Erythroblast (primary cell): ENCODE measurements at regions not wholly inside any gene's neighbourhood (a gene's known extent, or its start where the extent isn't known, plus 50 kb on each side); places are given as distances from the start of the nearest gene placed in this dataset.

Experiments
- GATA1 ChIP-seq: IDR thresholded peaks from 2 replicates; pipeline ENCODE4 v1.6.1; 2011; ENCODE audit warnings: low read depth, mild to moderate bottlenecking, control low read depth, low read length, moderate library complexity
- POLR2A ChIP-seq: IDR thresholded peaks from 2 replicates; pipeline ENCODE4 v1.6.1; 2011; ENCODE audit warnings: mild to moderate bottlenecking, low read length

- TF ChIP-seq POLR2A, result no peak
- no peak for TF ChIP-seq GATA1
Observed at GRCh38 chr15:100707229-100707628, 104.8 kb downstream of the ASB7 start.
